CD4-positive, alpha-beta T cell (primary cell): ENCODE measurements at regions not wholly inside any gene's neighbourhood (a gene's known extent, or its start where the extent isn't known, plus 50 kb on each side); places are given as distances from the start of the nearest gene placed in this dataset.

Experiments
- ATAC-seq: fragments of 200-7000 bp; cut with Tn5 transposase; one replicate; pipeline ENCODE4 v1.10.0; 2022; ENCODE audit warnings: mild to moderate bottlenecking; ENCODE audit not compliant: poor library complexity
- CTCF ChIA-PET: fragments of 350-600 bp; sonication (Branson Sonifier 250); formaldehyde crosslinking; loops from one replicate; lab custom pipeline; 2021; ENCODE audit warnings: antibody characterized with exemption, inconsistent platforms; lab: Charles Lee
- POLR2A ChIA-PET: fragments of 350-600 bp; sonication (Branson Sonifier 250); formaldehyde crosslinking; loops from one replicate; lab custom pipeline; 2021; ENCODE audit warnings: antibody characterized with exemption, inconsistent platforms; lab: Charles Lee
- DNase-seq, 14 experiments: peaks; one replicate each; pipeline ENCODE4 v3.0.0-alpha.2; 2013 to 2020; ENCODE audit warnings: mixed read lengths in 2 of 14
- H3K27ac ChIP-seq, 2 donors: one replicate each; pipeline versions ENCODE4 v1.5.1 to v1.7.0; 2013; ENCODE audit warnings: low read length in 2 of 2, low read depth in 1 of 2, mild to moderate bottlenecking in 1 of 2
- H3K27me3 ChIP-seq, 2 experiments: 1 replicate in 1 of 2; 2 replicates in 1 of 2; pipeline versions ENCODE4 v1.6.1 to v1.7.0; 2013; ENCODE audit warnings: low read length in 2 of 2, control low read depth in 1 of 2, mild to moderate bottlenecking in 1 of 2, moderate library complexity in 1 of 2; ENCODE audit not compliant: insufficient read depth in 2 of 2, control insufficient read depth in 1 of 2
- H3K36me3 ChIP-seq: one replicate; pipeline ENCODE4 v1.6.1; 2013; ENCODE audit warnings: low read length, control low read depth; ENCODE audit not compliant: insufficient read depth
- H3K4me1 ChIP-seq: one replicate; pipeline ENCODE4 v1.6.1; 2013; ENCODE audit warnings: low read length, control low read depth; ENCODE audit not compliant: insufficient read depth
- H3K4me3 ChIP-seq: one replicate; pipeline ENCODE4 v1.5.1; 2013; ENCODE audit warnings: mild to moderate bottlenecking, low read length, moderate library complexity
- H3K9me3 ChIP-seq, 2 experiments: 1 replicate in 1 of 2; 2 replicates in 1 of 2; pipeline versions ENCODE4 v1.6.1 to v1.7.0; 2013; ENCODE audit warnings: low read length in 2 of 2, mild to moderate bottlenecking in 2 of 2, control low read depth in 1 of 2, moderate library complexity in 1 of 2; ENCODE audit not compliant: control insufficient read depth in 1 of 2, insufficient read depth in 1 of 2
- H3K27ac Mint-ChIP-seq: one replicate; pipeline ENCODE4 v1.8.0; 2020; ENCODE audit warnings: mixed read lengths
- H3K27me3 Mint-ChIP-seq: one replicate; pipeline ENCODE4 v1.8.0; 2021; ENCODE audit warnings: mixed read lengths
- H3K36me3 Mint-ChIP-seq: one replicate; pipeline ENCODE4 v1.8.0; 2021; ENCODE audit warnings: low read depth, mixed read lengths
- H3K4me1 Mint-ChIP-seq: one replicate; pipeline ENCODE4 v1.8.0; 2021; ENCODE audit warnings: low read depth, mixed read lengths
- H3K4me3 Mint-ChIP-seq: one replicate; pipeline ENCODE4 v1.8.0; 2020; ENCODE audit warnings: mild to moderate bottlenecking, mixed read lengths
- H3K9me3 Mint-ChIP-seq: one replicate; pipeline ENCODE4 v1.8.0; 2020; ENCODE audit warnings: mixed read lengths
- CTCF ChIP-seq: fragments of 200-600 bp; IDR thresholded peaks from one replicate; pipeline ENCODE4 v1.8.0; 2022; ENCODE audit warnings: antibody characterized with exemption, mild to moderate bottlenecking
- intact Hi-C, 2 experiments: fragments of 100-400 bp; cut with DNase I in 1 of 2; cut with micrococcal nuclease in 1 of 2; formaldehyde crosslinking; loops; one replicate each; pipeline versions ENCODE4 v1.15.1 to v1.9.0; 2023 to 2025; cut with DNase I, micrococcal nuclease

DNA sequence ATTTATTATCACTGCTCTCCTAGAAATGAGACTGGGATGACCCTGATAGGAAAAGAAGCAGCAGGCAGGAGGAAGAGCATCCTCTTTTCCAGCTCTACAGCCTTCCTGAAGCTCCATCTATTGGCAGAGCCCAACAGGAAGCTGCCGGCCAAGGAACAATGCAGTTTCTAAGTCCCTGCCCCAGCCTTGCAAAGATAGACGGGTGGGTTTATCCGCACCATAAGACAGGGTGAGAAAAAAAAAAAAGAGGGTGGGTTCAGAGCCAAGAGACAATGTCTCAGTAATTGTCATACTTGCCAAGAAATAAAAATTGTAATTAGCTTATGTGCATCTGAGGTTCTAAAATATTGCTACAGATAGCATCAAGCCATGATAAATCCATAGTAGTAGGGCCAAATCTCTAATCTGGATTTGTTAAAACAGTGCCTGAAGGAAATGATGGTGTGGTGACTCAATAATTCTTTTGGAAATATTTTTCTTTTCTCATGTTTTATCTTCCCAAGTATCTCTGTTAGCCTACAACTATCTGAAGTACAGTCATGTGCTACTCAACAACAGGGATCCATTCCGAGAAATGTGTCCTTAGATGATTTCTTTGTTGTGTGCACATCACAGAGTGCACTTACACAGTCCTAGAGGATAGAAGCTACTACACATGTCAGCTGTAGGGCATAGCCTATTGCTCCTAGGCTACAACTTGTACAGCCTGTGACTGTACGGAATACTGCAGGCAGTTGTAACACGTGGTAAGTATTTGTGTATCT, 242.9 kb upstream of the CXCL12 start:
- no peaks in the 10 kb centered on the region for H3K4me1 Mint-ChIP-seq
- Histone ChIP-seq H3K4me1 (no peaks in the 10 kb centered on the region), H3K9me3 (peaks cover 0 to 5% of the 10 kb centered on the region in 2 experiments), H3K36me3 (no peaks in the 10 kb centered on the region), H3K27me3 (no peaks in the 10 kb centered on the region), H3K4me3 (no peak overlapping the region), H3K27ac (no peak overlapping the region)
- H3K36me3 Mint-ChIP-seq = no peaks in the 10 kb centered on the region
- H3K27me3 Mint-ChIP-seq = peaks cover 4% of the 10 kb centered on the region
- CTCF ChIA-PET = no interaction called here
- no peak for ATAC-seq
- POLR2A ChIA-PET = interaction anchor here (1.0 kb wide), 1 partner anchor 11 kb away, joined by 3 read pairs; no protein-coding TSS in a partner anchor
- no peak for TF ChIP-seq CTCF
- intact Hi-C loops = no loop called here
- H3K9me3 Mint-ChIP-seq = no peaks in the 10 kb centered on the region
- no peak overlapping the region for H3K4me3 Mint-ChIP-seq
- no peak overlapping the region for H3K27ac Mint-ChIP-seq
- no peak for DNase-seq

- Histone ChIP-seq H3K4me1 (no peaks in the 10 kb centered on the region), H3K4me3 (no peak overlapping the region), H3K27me3 (no peaks in the 10 kb centered on the region), H3K27ac (no peak overlapping the region), H3K9me3 (peaks cover 0 to 11% of the 10 kb centered on the region in 2 experiments), H3K36me3 (no peaks in the 10 kb centered on the region)
- no peak for ATAC-seq
- DNase-seq = no peak
- ChIA-PET CTCF (no interaction called here), POLR2A (no interaction called here)
- no peaks in the 10 kb centered on the region for H3K4me1 Mint-ChIP-seq
- intact Hi-C loops = no loop called here
- H3K36me3 Mint-ChIP-seq = no peaks in the 10 kb centered on the region
- H3K4me3 Mint-ChIP-seq = no peak overlapping the region
- no peak overlapping the region for H3K27ac Mint-ChIP-seq
- no peak for TF ChIP-seq CTCF
- no peaks in the 10 kb centered on the region for H3K9me3 Mint-ChIP-seq
- peaks cover 4% of the 10 kb centered on the region for H3K27me3 Mint-ChIP-seq
Measured at GRCh38 chr10:44628921-44629320, 244.0 kb upstream of the CXCL12 start.

DNA sequence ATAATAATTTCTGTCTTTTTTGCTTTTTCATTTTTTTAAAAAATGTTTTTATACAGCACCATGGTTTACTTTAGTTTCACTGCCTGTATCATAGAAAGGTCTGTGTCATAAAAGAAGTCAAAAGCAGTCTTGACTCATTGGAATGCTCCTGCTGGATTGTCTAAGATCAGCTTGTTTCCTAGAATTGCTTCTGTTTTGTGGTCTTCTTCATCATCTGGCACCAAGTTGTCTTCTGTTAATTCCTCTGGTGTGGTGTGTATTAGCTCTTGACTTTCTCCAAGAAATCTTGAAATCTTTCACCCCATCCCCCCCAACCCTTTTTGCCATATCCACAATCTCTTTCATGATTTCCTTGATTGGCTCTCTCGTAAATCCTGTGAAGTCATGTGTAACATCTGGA, 250.3 kb upstream of the CXCL12 start:
- DNase-seq (no peak), ATAC-seq (no peak)
- intact Hi-C loops = no loop called here
- Mint-ChIP-seq H3K36me3 (no peaks in the 10 kb centered on the region), H3K27me3 (peaks cover 4% of the 10 kb centered on the region), H3K9me3 (no peaks in the 10 kb centered on the region), H3K4me3 (no peak overlapping the region), H3K4me1 (no peaks in the 10 kb centered on the region), H3K27ac (no peak overlapping the region)
- Histone ChIP-seq H3K4me1 (no peaks in the 10 kb centered on the region), H3K27me3 (no peaks in the 10 kb centered on the region), H3K27ac (no peak overlapping the region), H3K36me3 (no peaks in the 10 kb centered on the region), H3K9me3 (peaks cover 0 to 11% of the 10 kb centered on the region in 2 experiments), H3K4me3 (no peak overlapping the region)
- POLR2A ChIA-PET = no interaction called here
- no peak for TF ChIP-seq CTCF
- CTCF ChIA-PET = interaction anchor here (0.6 kb wide), 1 partner anchor 15 kb away, joined by 3 read pairs; no protein-coding TSS in a partner anchor
